HG03342 (cell line): ENCODE measurements at regions not wholly inside any gene's neighbourhood (a gene's known extent, or its start where the extent isn't known, plus 50 kb on each side); places are given as distances from the start of the nearest gene placed in this dataset.
"Not testable (repeated sequence)": the region's sequence is repeated elsewhere in the genome, so short reads cannot be mapped to it uniquely, and the experiment has no call there.

Experiments used
- ATAC-seq: cut with Tn5 transposase; IDR thresholded peaks from one replicate; pipeline ENCODE4 v1.9.1; 2021; ENCODE audit warnings: mild to moderate bottlenecking, moderate library complexity; ENCODE audit not compliant: unreplicated experiment

DNA sequence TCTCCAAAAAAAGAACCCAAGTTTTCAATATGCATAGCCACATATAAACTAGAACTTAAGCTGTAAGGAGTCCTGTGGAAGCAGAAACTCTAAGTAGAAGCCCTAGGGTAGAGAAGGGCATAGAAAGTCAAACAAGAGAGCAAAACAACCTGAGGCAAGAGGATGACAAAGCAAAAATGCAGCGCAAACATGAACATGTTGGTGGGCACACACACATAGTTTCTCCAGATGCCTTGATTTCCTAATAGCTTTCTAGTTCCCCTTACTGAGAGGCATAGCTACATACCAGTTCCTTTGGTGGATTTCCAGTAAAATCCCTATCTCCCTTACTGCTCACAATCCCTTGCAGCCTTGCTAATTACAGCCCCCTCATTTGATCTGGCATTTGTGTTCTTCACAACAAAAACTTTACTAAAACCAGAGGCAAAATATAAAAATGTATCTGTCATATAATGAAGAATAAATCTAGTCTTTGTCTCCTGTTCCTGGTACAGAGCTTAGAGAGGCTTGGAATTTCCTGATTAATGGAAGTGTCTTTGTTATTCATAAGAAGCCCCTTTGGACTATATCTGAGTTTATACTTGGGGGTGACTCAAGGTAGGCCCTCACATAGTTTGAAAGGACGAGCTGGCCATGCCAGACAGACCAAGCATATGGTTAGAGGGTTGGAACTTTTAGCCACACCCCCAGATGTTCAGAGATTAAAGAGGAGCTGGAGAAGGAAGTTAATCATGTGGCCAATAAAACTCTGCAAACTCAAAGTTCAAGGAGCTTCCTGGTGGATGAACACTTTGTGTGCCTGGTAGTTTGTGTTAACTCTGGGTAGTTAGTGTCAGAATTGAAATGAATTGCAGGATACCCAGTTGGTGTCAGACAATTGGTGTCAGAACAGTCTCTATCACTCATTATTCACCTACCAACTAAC is 52.7 kb upstream of the ZCCHC13 start:
- no peak for ATAC-seq

DNA sequence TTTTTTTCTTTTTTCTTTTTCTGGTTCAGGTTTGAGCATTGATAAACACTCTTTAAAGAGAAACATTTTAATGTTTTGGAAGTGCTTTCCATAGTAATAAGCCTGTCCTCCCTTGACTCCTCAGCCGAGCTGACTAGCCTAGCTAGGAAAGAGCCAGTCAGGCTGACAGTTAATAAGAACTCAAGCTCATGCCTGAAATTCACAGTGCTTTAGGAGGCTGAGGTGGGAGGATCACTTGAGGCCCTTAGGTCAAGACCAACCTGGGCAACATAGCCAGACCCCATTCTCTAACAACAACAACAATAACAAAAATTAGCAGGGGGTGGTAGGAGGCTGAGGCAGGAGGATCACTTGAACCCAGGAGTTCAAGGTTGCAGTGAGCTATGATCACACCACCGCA is 53.4 kb upstream of the ZCCHC13 start:
- no peak for ATAC-seq

DNA sequence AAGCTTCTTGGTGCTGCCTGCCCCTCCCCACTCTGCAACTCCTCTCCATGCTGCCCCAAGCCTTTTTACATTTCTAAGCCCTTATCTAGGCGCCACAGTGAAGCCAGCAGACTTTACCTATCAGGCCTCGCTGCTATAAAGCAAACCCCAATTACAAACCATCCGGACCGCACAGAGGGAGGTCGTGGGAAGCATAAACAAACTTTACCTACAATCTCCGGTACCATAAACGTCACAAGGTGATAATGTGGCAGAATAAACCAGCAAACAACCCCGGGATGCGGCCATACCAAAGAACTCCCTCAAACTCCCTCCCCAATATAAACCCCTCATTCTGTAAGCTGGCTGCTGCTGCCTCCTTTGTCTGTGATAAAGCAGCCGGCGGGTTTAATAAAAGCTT is 54.0 kb upstream of the ZCCHC13 start:
- no peak for ATAC-seq

DNA sequence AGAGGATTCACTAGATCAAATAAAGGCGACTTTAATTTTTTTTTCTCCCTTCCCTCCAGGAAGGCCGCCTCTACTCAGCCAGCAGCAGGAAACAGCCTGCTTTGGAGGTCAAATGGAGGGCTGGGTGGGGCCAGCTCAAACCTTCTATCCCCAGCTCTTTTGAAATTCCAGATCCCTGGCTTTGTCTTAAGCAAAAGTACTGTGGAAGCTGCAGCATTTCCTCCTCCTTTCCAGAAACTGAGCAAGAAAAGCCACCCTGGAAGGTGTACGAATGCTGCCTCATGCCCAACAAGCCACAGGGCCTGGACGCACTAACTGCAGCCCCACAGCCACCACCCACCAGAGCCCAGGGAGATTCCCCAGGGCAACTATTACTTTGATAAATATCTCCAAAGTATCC is 55.1 kb upstream of the ZCCHC13 start:
- no peak for ATAC-seq

DNA sequence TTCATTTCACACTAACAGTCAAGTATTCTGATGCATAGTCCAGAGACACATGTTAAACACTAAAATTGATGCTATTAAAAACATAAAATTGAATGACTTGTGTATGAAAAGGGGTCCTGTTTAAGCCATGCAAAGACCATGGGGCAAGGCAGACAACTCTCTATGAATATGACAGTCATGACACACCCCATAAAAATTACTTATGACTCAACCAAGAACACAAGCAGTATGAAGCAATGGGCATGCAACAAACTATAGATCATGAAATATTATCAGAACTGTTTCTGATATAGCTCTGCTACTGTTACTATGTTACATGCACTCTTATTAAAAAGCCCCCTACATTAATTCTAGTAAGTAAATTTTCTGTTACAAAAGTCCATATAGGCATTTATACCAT is 57.5 kb upstream of the ZCCHC13 start:
- ATAC-seq: no peak

DNA sequence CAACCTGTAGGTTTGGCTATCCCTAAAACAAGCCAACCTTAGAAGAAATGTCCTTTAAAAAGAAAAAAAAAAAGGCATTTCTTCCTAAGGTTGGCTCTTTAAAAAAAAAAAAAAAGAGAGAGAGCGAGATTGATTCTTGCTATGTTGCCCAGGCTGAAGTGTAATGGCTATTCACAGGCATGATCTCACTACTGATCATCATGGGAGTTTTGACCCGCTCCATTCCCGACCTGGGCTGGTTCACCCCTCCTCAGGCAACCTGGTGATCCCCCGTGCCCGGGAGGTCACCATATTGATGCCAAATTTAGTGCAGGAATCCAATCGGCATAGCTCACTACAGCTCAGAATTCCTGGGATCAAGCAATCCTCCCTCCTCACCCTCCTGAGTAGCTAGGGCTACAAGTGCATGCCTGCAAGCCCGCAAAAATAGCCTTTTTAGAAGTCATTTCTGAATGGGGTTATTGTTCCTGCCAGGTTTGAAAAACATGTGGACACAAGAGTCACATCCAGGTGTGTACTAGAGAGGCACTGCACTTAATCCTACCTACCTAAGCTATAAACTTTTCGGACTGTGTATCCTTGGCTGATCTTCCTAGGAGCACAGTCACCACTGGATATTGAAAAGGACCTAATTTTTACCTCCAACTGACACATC is 61.4 kb upstream of the ZCCHC13 start:
- ATAC-seq: no peak

DNA sequence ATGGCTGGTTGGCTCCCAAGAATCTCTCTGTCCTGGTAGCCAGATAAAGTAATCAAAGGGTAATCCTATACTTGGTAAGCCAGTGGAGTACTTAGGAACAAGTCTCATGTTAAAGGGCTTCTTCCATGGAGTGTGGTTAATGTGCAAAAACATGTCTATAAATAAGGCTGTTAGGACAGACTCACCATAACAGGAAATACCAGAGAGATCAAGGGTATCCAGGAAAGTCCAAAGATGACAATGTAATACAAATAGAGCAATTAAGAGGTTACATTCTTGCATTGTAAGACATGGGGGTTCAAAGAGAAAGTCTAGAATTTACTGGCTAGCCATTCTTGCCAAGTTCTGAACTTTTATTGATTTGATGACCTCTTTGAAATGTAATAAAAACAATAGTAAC is 61.9 kb upstream of the ZCCHC13 start:
- no peak for ATAC-seq

DNA sequence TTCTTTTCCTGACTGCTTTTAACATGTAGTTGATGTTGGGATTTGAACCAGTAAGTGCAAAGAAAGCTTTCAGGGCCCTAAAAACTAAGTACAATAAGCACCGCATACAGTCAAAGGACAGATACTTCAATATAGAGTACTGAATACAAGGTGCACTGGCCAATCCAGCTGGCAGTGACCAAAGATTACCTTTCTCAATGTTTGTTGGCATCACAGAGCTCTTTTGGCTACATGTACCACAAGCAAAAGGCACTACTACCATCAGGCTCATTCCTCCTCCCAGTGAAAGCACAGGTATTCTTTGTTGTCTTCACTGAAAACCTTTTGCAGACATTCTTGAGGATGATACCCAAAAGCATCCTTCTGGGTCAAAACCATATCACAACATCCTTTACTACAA is 65.2 kb upstream of the ZCCHC13 start:
- ATAC-seq: no peak

DNA sequence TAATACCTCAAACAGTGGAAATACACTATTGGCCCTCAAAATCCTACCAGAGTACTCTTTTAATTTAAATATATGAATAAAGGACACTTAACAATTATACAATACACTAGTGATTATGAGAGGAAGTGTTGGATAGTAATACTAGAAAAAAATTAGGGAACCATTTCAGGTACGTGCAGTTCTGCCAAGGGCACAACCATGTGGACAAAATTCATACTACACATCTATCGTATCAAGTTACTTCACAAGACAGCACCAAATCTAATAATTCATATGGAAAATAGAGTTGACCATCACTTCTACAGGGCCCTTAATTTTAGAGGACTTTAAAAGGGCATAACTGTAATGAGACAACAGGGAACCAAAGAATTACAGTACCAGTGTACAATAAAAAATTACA is 69.2 kb upstream of the ZCCHC13 start:
- ATAC-seq: no peak

DNA sequence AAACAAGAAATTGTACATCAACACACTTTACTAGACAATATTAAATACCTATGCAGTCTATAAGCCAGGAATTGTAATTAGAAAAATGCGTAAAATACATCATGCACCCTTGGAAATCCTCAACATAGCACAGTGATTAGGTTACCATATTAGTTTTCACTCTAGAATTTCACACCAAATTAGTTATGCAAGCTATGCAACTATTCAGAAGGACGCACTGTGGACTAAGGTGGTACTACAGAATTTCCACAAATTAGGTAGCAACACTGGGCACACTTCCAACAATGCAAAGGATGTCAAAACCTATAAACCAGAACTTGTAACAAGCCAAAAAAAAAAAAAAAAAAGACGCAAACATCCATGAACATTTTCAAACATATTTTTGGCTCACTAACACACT is 71.1 kb upstream of the ZCCHC13 start:
- ATAC-seq: no peak

DNA sequence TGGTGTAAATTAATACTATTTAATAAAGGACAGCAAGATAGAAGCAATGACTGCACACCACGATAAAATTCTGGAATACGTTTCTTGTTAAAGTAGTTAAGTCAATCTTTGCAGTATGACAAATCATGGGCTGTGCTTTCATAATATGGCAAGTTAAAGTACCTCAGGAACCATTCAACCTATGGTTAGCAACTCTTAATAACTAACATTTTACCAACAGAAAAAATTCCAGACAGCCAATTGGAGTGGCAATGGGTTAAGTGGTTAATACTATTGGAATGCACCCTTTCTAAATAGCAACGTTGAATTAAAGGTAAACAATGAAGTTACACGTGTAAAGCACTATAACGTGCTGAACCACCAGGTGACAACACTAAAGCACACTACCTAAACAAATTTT is 72.4 kb upstream of the ZCCHC13 start:
- ATAC-seq: no peak

DNA sequence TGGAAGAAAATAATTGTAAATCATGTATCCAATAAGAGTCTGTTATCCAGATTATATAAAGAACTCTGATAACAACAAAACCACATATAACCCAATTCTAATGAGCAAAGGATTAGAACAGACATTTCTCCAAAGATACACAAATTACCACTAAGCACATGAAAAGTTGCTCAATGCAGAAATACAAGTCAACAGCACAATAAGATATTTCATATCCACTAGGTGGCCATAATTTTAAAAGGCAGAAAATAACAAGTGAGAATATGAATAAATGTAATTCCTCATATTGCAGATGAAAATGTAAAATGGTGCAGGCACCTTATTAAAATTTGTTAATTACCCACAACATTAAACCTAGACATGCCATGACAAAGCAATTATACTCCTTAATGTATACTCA is 73.9 kb upstream of the ZCCHC13 start:
- ATAC-seq: no peak

DNA sequence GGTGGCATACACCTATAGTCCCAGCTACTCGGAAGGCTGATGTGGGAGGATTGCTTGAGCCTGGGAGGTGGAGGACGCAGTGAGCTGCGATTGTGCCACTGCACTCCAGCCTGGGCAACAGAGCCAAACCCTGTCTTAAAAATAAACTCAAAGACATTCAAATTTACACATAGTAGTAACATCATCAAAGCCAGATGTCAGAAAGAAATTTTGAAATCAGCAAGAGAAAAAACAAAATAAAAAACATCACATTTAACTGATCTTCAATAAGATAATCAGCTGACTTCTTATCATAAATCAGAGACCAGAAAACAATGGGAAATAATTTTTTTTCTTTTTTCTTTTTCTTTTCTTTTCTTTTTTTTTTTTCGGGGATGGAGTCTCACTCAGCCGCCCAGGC is 78.9 kb upstream of the ZCCHC13 start:
- ATAC-seq: no peak

DNA sequence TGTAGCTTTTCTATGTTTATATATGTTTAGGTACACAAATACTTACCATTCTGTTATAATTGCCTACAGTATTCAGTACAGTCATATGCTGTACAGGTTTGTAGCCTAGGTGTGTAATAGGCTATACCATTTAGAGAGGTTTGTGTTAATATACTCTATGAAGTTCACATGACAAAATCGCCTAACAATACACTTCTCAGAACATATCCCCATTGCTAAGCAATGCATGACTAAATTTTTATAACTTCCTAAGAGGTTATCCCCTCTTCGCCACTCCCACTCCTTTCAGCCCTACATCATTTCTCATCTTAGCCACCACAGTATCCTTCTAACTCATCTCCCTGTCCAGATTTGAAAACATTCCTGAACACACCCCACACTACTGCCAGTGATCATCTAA is 83.7 kb upstream of the ZCCHC13 start:
- no peak for ATAC-seq

DNA sequence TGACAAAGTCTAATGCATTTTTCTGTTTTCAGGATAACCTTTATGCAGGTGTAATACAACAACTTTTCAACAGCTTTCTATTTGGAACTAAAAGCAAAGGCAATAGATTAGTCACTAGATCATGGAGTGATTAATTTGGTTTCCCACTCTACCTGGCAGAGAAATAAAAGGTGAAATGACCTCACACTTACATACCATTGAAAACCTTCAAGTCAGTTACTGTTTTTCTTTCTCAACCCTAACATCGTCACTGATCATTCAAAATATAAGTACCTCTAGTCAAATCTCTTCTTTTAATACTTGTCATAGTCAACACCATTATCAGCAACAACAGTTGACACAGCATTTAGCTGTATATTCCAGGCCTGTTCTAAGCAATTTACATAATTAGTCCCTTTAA is 85.1 kb upstream of the ZCCHC13 start:
- ATAC-seq: no peak

DNA sequence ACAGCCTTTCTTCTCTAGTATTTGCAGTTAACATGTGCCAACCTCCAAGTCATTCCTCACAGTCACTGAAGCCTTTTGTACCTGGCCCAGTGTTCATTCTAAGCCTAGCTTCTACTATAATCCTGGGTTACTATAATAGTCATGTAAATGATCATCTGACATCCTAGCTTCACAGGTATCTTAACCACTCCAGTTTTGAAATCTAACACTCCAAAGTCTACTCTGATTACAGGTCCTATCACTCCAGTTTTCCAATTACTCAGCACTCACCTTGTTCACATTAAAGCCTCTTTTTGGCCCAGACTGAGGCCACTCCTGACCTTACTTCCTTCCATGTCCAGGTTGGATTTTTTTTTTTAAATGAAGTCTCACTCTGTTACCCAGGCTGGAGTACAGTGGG is 87.6 kb upstream of the ZCCHC13 start:
- ATAC-seq: no peak

DNA sequence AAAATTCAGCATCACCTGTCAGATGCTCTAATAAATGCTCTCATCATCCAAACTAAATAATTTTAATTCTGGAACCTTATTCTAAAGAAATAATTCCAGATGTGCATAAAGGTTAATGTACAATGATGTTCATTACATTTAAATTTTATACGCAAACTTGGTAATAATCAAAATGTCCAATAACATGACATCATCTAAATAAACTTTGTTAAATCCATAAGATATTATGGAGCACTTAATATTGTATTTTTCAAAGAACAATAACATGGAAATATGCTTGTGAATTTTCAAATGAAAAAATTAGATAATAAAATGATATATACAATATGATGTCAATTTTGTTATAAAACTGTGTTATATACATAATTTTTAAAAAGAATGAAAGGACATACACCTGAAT is 92.1 kb upstream of the ZCCHC13 start:
- ATAC-seq: no peak

DNA sequence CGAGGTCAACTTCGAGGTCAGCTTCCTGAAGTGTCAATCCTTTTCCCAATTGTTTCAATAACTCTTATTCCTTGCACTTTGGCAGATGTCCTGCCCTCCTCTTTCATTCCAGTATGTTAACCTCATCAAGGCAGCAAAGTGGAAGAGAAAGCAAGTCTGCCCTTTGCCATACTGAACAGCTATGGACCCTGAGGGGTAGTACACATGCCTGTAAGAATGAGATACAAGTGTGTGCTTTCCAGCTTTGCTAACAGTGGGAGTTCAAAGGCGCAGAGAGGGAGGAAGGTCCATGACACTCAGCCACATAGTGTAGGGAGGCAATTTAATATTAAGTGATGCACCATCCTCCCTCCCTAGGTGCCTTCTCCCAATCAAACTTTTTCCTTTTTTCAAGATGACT is 96.4 kb upstream of the ZCCHC13 start:
- ATAC-seq: no peak

DNA sequence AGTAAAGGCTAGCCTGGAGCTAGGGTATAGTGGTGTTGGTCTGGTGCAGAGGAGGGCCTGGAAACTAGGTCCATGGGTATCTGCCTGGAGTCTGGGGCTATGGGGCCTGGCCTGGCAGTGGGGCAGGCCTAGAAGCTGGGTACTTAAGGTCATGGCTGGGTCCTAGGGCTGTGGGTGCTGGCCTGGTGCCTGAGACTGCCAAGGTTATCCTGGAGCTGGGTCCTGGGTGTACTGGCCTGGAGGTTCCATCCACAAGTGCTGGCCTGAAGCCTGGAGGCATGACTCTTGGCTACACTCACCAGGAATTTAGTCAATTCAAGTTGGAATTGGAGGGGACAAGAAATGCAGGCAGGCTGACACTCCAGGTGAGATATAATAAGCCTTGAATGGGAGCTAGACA is 108.4 kb upstream of the ZCCHC13 start:
- ATAC-seq: no peak

DNA sequence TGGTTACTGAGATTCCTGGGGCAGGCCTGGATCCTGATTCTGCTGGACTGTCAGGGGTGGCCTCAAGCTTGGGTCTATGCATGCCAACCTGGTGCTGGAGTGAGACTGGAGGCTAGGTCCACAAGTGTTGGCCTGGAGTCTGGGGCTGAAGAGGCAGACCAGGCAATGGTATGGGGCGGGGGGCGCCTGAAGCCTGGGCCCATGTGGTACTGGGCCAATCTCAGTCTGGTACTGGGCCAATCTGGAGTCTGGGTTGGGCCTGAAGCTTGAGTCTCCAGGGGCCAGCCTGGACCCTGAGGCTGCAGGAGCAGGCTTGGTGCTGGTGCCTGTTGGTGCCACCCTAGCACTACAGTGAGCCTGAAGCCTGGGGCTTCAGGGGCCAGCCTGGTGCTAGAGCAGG is 108.9 kb upstream of the ZCCHC13 start:
- ATAC-seq: no peak

DNA sequence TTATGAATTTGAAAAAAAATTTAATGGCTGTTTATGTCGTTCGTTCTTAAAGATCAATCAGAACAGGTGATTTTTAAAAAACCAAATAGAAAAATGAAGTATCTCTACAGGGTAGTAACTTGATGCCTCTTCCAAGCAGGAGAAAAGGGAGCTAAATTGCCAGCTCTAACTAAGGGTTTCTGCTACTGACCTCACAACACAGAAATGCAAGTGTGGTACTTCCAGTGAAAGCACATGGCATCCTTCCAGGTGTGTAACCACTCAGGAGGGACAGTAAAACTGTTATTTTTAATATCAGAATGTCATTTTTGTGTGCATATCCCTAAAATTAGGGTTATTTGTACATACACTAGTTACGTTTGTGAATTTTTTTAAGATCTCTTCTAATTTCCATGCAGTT is 116.8 kb upstream of the ZCCHC13 start:
- ATAC-seq: no peak

DNA sequence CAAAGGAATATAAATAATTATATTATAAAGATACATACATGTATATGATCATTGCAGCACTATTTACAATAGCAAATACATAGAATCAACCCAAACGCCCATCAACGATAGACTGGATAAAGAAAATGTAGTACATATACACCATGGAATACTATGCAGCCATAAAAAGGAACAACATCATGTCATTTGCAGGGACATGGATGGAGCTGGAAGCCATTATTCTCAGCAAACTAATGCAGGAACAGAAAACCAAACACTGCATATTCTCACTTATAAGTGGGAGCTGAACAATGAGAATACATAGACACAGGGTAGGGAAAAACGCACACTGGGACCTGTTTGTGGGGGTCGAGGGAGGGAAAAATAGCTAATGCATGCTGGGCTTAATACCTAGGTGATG is 120.9 kb upstream of the ZCCHC13 start:
- not testable (repeated sequence) for ATAC-seq

DNA sequence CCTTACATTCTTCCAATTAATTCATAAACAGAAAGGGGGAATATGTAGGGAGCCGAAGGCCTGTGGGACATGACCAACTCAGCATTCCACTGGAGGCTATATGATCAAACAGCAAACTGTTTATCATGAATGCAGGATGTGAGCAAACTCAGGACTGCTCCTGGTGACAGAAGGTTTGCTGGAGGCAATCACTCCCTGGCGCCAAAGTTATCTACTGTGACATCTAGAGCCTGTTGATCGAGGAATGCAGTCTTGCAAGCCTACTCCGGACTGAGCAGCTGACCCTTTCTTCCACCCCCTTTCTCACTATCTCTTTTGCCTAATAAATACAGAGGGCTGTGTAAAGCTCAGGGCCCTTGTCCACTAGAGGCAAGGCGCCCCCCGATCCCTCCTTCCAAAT is 122.0 kb upstream of the ZCCHC13 start:
- ATAC-seq: not testable (repeated sequence)
